H1 (cell line): ENCODE measurements at regions not wholly inside any gene's neighbourhood (a gene's known extent, or its start where the extent isn't known, plus 50 kb on each side); places are given as distances from the start of the nearest gene placed in this dataset.

Experiments used
- CTCF ChIA-PET: fragments of 300-600 bp; sonication (Branson Sonifier 250); formaldehyde crosslinking; loops from one replicate; lab custom pipeline; 2021; ENCODE audit not compliant: partially characterized antibody; lab: Charles Lee
- POLR2A ChIA-PET: fragments of 300-600 bp; sonication (Branson Sonifier 250); formaldehyde crosslinking; loops from one replicate; lab custom pipeline; 2021; ENCODE audit warnings: inconsistent platforms; ENCODE audit not compliant: partially characterized antibody; lab: Charles Lee
- DNase-seq, 2 experiments: peaks; one replicate each; pipeline versions ENCODE4 v3.0.0 to v3.0.0-alpha.2; 2010 to 2022; ENCODE audit warnings: low spot score in 2 of 2, low read depth in 1 of 2, mixed read lengths in 1 of 2
- FAIRE-seq: peaks from 2 replicates; lab custom pipeline; 2011; peaks lifted over from hg19 to GRCh38; lab: Jason Lieb, UNC
- H2AFZ ChIP-seq: 2 replicates; pipeline ENCODE4 v1.8.1; 2012; ENCODE audit warnings: low read length, inconsistent platforms
- H2AK5ac ChIP-seq: 2 replicates; pipeline ENCODE4 v1.6.1; 2013; ENCODE audit warnings: low read depth, low read length
- H2BK120ac ChIP-seq: replicated peaks from 2 replicates; pipeline ENCODE3; 2013; ENCODE audit warnings: low read depth, low read length, inconsistent platforms
- H2BK12ac ChIP-seq: 2 replicates; pipeline ENCODE4 v1.6.1; 2013; ENCODE audit warnings: low read depth, low read length
- H2BK15ac ChIP-seq: 2 replicates; pipeline ENCODE4 v1.6.1; 2013; ENCODE audit warnings: low read length
- H2BK20ac ChIP-seq: 2 replicates; pipeline ENCODE4 v1.6.1; 2013; ENCODE audit warnings: low read length
- H2BK5ac ChIP-seq: 2 replicates; pipeline ENCODE4 v1.6.1; 2013; ENCODE audit warnings: low read depth, low read length
- H3K14ac ChIP-seq: 2 replicates; pipeline ENCODE4 v1.6.1; 2013; ENCODE audit warnings: inconsistent platforms; ENCODE audit not compliant: insufficient read length
- H3K18ac ChIP-seq: 2 replicates; pipeline ENCODE4 v1.6.1; 2013; ENCODE audit warnings: low read length; ENCODE audit errors: extremely low read depth
- H3K23ac ChIP-seq: 2 replicates; pipeline ENCODE4 v1.6.1; 2013; ENCODE audit warnings: inconsistent platforms; ENCODE audit not compliant: insufficient read length
- H3K23me2 ChIP-seq: 2 replicates; pipeline ENCODE4 v1.6.1; 2013; ENCODE audit warnings: low read depth, low read length
- H3K27ac ChIP-seq: 2 replicates; pipeline ENCODE4 v1.6.1; 2011; ENCODE audit warnings: low read depth, low read length, inconsistent platforms
- H3K27me3 ChIP-seq, 4 experiments: replicated peaks in 1 of 4; 1 replicate in 1 of 4; 2 replicates in 3 of 4; pipeline versions ENCODE4 v1.6.1 to v1.8.1; 2011 to 2013; ENCODE audit warnings: low read length in 3 of 4, mild to moderate bottlenecking in 3 of 4, inconsistent platforms in 2 of 4, mixed read lengths in 2 of 4, moderate library complexity in 1 of 4; ENCODE audit not compliant: control insufficient read depth in 3 of 4, insufficient read depth in 3 of 4; ENCODE audit errors: extremely low read depth in 1 of 4
- H3K36me3 ChIP-seq, 4 experiments: 2 replicates each; pipeline versions ENCODE4 v1.6.1 to v1.8.1; 2011 to 2013; ENCODE audit warnings: mild to moderate bottlenecking in 4 of 4, low read length in 3 of 4, moderate library complexity in 2 of 4, control low read depth in 1 of 4, inconsistent platforms in 1 of 4; ENCODE audit not compliant: insufficient read depth in 4 of 4, control insufficient read depth in 2 of 4
- H3K4ac ChIP-seq: replicated peaks from 2 replicates; pipeline ENCODE3; 2013; ENCODE audit warnings: low read length, low read depth, mixed read lengths, inconsistent platforms; ENCODE audit not compliant: insufficient read length
- H3K4me1 ChIP-seq, 4 experiments: replicated peaks in 1 of 4; 1 replicate in 1 of 4; 2 replicates in 3 of 4; pipeline versions ENCODE4 v1.6.1 to v1.8.1; 2011 to 2013; ENCODE audit warnings: low read length in 3 of 4, inconsistent platforms in 2 of 4, mixed read lengths in 1 of 4; ENCODE audit not compliant: insufficient read depth in 4 of 4, control insufficient read depth in 3 of 4
- H3K4me2 ChIP-seq, 2 experiments: 2 replicates each; pipeline versions ENCODE4 v1.6.1 to v1.8.1; 2011 to 2013; ENCODE audit warnings: low read depth in 2 of 2, low read length in 2 of 2, control low read depth in 1 of 2, inconsistent platforms in 1 of 2, mild to moderate bottlenecking in 1 of 2; ENCODE audit not compliant: insufficient read depth in 1 of 2
- H3K4me3 ChIP-seq, 4 experiments: fragments of 200-600, 300-600 bp in 1 of 4; sonication (generic), shearing (Covaris generic), sonication (Bioruptor Twin) in 1 of 4; 2 replicates each; pipeline versions ENCODE4 v1.5.1 to v1.8.1; 2011 to 2016; ENCODE audit warnings: low read length in 4 of 4, low read depth in 3 of 4, control low read depth in 2 of 4, inconsistent platforms in 2 of 4, mild to moderate bottlenecking in 2 of 4, mixed read lengths in 1 of 4, moderate library complexity in 1 of 4; ENCODE audit not compliant: insufficient read depth in 2 of 4; ENCODE audit errors: extremely low read depth in 1 of 4
- H3K56ac ChIP-seq: replicated peaks from 2 replicates; pipeline ENCODE3; 2013; ENCODE audit warnings: low read depth, mild to moderate bottlenecking, mixed read lengths, low read length, inconsistent platforms; ENCODE audit not compliant: insufficient read length
- H3K79me1 ChIP-seq: 2 replicates; pipeline ENCODE4 v1.6.1; 2013; ENCODE audit warnings: low read depth, low read length, control low read depth
- H3K79me2 ChIP-seq, 2 experiments: 2 replicates each; pipeline versions ENCODE4 v1.6.1 to v1.8.1; 2012 to 2013; ENCODE audit warnings: low read length in 2 of 2, mild to moderate bottlenecking in 2 of 2, inconsistent platforms in 1 of 2; ENCODE audit not compliant: insufficient read depth in 2 of 2, control insufficient read depth in 1 of 2
- H3K9ac ChIP-seq, 4 experiments: replicated peaks in 1 of 4; 1 replicate in 1 of 4; 2 replicates in 3 of 4; pipeline versions ENCODE4 v1.6.1 to v1.8.1; 2011 to 2013; ENCODE audit warnings: low read depth in 3 of 4, low read length in 3 of 4, control low read depth in 2 of 4, mild to moderate bottlenecking in 2 of 4, moderate library complexity in 2 of 4, inconsistent platforms in 1 of 4; ENCODE audit errors: extremely low read depth in 1 of 4
- H3K9me3 ChIP-seq, 2 experiments: 2 replicates each; pipeline versions ENCODE4 v1.6.1 to v1.8.1; 2012 to 2013; ENCODE audit warnings: mild to moderate bottlenecking in 2 of 2, moderate library complexity in 2 of 2, control low read depth in 1 of 2, inconsistent platforms in 1 of 2, low read depth in 1 of 2, low read length in 1 of 2, mixed read lengths in 1 of 2; ENCODE audit not compliant: insufficient read depth in 2 of 2
- H4K20me1 ChIP-seq, 2 experiments: replicated peaks in 1 of 2; 2 replicates each; pipeline versions ENCODE3 to v1.8.1; 2011 to 2013; ENCODE audit warnings: inconsistent platforms in 2 of 2, low read length in 2 of 2, mild to moderate bottlenecking in 1 of 2; ENCODE audit not compliant: insufficient read depth in 2 of 2, control insufficient read depth in 1 of 2
- H4K5ac ChIP-seq: 2 replicates; pipeline ENCODE4 v1.6.1; 2013; ENCODE audit warnings: low read length, low read depth, mixed read lengths, inconsistent platforms; ENCODE audit not compliant: insufficient read length
- H4K8ac ChIP-seq: 2 replicates; pipeline ENCODE4 v1.8.0; 2013; ENCODE audit warnings: mild to moderate bottlenecking, moderate library complexity, low read length, inconsistent platforms; ENCODE audit not compliant: insufficient read depth; ENCODE audit errors: extremely low read depth
- H4K91ac ChIP-seq: replicated peaks from 2 replicates; pipeline ENCODE3; 2013; ENCODE audit warnings: low read length, mixed read lengths, inconsistent platforms; ENCODE audit not compliant: insufficient read length
- ASH2L ChIP-seq: fragments of 200-600, 300-600 bp; sonication (generic); IDR thresholded peaks from one replicate; pipeline ENCODE4 v1.7.1; 2017; ENCODE audit warnings: low read length
- CTBP2 ChIP-seq: IDR thresholded peaks from 2 replicates; pipeline ENCODE4 v1.7.0; 2011; ENCODE audit warnings: borderline replicate concordance, mild to moderate bottlenecking, moderate library complexity, mixed read lengths, low read length; ENCODE audit not compliant: insufficient read depth, insufficient read length
- JUN ChIP-seq: IDR thresholded peaks from 2 replicates; pipeline ENCODE4 v1.6.1; 2011; ENCODE audit warnings: low read depth, mild to moderate bottlenecking, improper control_type of control experiment, low read length
- JUND ChIP-seq: IDR thresholded peaks from 2 replicates; pipeline ENCODE4 v1.6.1; 2011; ENCODE audit warnings: mild to moderate bottlenecking, improper control_type of control experiment, low read length
- KDM4A ChIP-seq: IDR thresholded peaks from one replicate; pipeline ENCODE4 v1.7.1; 2012; ENCODE audit warnings: low read depth, mild to moderate bottlenecking, moderate library complexity, low read length, inconsistent platforms; ENCODE audit not compliant: severe bottlenecking
- KDM5A ChIP-seq: fragments of 200-600 bp; IDR thresholded peaks from 2 replicates; pipeline ENCODE4 v1.7.1; 2012; ENCODE audit warnings: mild to moderate bottlenecking, low read length, inconsistent platforms, mixed read lengths
- NANOG ChIP-seq: IDR thresholded peaks from 2 replicates; pipeline ENCODE4 v1.6.1; 2011; ENCODE audit warnings: low read length, low read depth, mild to moderate bottlenecking, inconsistent platforms; ENCODE audit not compliant: insufficient read depth, poor library complexity, severe bottlenecking
- POLR2A ChIP-seq, 2 experiments: IDR thresholded peaks; 1 replicate in 1 of 2; 2 replicates in 1 of 2; pipeline ENCODE4 v1.6.1; 2011; ENCODE audit warnings: low read depth in 2 of 2, low read length in 2 of 2, mild to moderate bottlenecking in 2 of 2; ENCODE audit errors: control extremely low read depth in 1 of 2
- POLR2AphosphoS5 ChIP-seq: IDR thresholded peaks from 2 replicates; pipeline ENCODE4 v1.6.1; 2011; ENCODE audit warnings: low read depth, low read length
- RXRA ChIP-seq: IDR thresholded peaks from 2 replicates; pipeline ENCODE4 v1.6.1; 2011; ENCODE audit warnings: low read depth, mild to moderate bottlenecking, low read length, moderate library complexity; ENCODE audit not compliant: insufficient read depth
- SAP30 ChIP-seq: fragments of 300-600 bp; sonication (generic); IDR thresholded peaks from 2 replicates; pipeline ENCODE4 v1.7.1; 2012; ENCODE audit warnings: low read length, moderate library complexity, mild to moderate bottlenecking, inconsistent platforms; ENCODE audit not compliant: insufficient read depth, insufficient replicate concordance
- SIX5 ChIP-seq: IDR thresholded peaks from 2 replicates; pipeline ENCODE4 v1.6.1; 2011; ENCODE audit warnings: mild to moderate bottlenecking, low read depth, low read length
- TEAD4 ChIP-seq: IDR thresholded peaks from 2 replicates; pipeline ENCODE4 v1.6.1; 2012; ENCODE audit warnings: low read depth, low read length, inconsistent platforms, mixed read lengths
- WGBS, 2 experiments: shearing (Covaris generic) in 1 of 2; methylation state at CpG; one replicate each; pipeline versions ENCODE4 v1.1.6 to v1.1.7; 2013 to 2015; ENCODE audit warnings: low lambda C conversion rate in 2 of 2, mixed read lengths in 2 of 2, inconsistent platforms in 1 of 2, low coverage in 1 of 2, missing lambda C conversion rate in 1 of 2; ENCODE audit not compliant: insufficient replicate concordance in 2 of 2, insufficient coverage in 1 of 2, insufficient read length in 1 of 2; ENCODE audit errors: extremely low coverage in 1 of 2, missing lambda C conversion rate in 1 of 2; 5-methylcytosine and 5-hydroxymethylcytosine counted together
- TF ChIP-seq, protein P1 (sequence below): IDR thresholded peaks from 2 replicates; pipeline ENCODE4 v1.6.1; 2012; ENCODE audit warnings: low read length, inconsistent platforms

DNA sequence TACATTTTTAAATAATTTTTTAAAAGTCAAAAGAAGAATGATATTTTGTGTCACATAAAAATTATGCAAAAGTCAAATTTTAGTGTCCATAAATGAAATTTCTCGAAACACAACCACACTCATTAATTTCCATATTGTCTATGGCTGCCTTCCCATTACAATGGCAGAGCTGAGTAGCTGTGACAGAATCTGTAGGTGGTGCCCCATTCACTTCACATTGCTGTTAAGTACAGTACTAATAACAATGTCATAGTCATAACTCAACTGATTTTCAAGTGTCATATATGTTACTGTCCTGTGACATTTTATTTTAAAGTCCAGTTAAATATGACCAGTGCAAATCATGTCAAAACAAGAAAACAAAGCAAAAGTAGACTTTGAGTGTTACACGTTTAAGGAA is 114.3 kb downstream of the SPRY2 start:
- Histone ChIP-seq H3K23ac (no peak overlapping the region), H4K8ac (no peak overlapping the region), H3K4ac (no peak overlapping the region), H2BK15ac (no peak overlapping the region), H3K9ac (no peak overlapping the region), H3K79me1 (no peaks in the 10 kb centered on the region), H3K27ac (no peak overlapping the region), H2BK5ac (no peak overlapping the region), H3K18ac (no peak overlapping the region), H3K9me3 (no peaks in the 10 kb centered on the region; a peak in 1 of 4 replicates), H2AFZ (no peak overlapping the region), H2AK5ac (no peak overlapping the region), H2BK20ac (no peak overlapping the region), H3K4me2 (no peak overlapping the region), H3K23me2 (no peaks in the 10 kb centered on the region; the same call in 1 of the 2 replicates), H3K27me3 (no peaks in the 10 kb centered on the region), H4K5ac (no peak overlapping the region), H4K20me1 (no peaks in the 10 kb centered on the region), H3K4me3 (no peak overlapping the region), H3K56ac (no peak overlapping the region), H3K36me3 (no peaks in the 10 kb centered on the region), H2BK12ac (no peak overlapping the region), H3K4me1 (no peaks in the 10 kb centered on the region), H3K79me2 (no peaks in the 10 kb centered on the region), H2BK120ac (no peak overlapping the region), H3K14ac (no peak overlapping the region), H4K91ac (no peak overlapping the region)
- POLR2A ChIA-PET: interaction anchor here (0.5 kb wide), 1 partner anchor 108 kb away, joined by 3 read pairs; no protein-coding TSS in a partner anchor
- no peak for DNase-seq
- CTCF ChIA-PET: interaction anchor here (0.7 kb wide), 1 partner anchor 1074 kb away, joined by 3 read pairs; no protein-coding TSS in a partner anchor
- WGBS, 2 experiments: 94% methylated on average over 2 of the region's 2 CpGs; no CpG with 5 or more reads in 1 of the 2 experiments
- FAIRE-seq: no peak
- TF ChIP-seq KDM4A: no peak
- no peak for TF ChIP-seq CTBP2
- no peak for TF ChIP-seq RXRA
- TF ChIP-seq POLR2AphosphoS5: no peak
- no peak for TF ChIP-seq ASH2L
- no peak for TF ChIP-seq JUND
- TF ChIP-seq, protein P1, sequence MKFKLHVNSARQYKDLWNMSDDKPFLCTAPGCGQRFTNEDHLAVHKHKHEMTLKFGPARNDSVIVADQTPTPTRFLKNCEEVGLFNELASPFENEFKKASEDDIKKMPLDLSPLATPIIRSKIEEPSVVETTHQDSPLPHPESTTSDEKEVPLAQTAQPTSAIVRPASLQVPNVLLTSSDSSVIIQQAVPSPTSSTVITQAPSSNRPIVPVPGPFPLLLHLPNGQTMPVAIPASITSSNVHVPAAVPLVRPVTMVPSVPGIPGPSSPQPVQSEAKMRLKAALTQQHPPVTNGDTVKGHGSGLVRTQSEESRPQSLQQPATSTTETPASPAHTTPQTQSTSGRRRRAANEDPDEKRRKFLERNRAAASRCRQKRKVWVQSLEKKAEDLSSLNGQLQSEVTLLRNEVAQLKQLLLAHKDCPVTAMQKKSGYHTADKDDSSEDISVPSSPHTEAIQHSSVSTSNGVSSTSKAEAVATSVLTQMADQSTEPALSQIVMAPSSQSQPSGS: no peak
- TF ChIP-seq JUN: no peak
- no peak for TF ChIP-seq POLR2A (IDR thresholded peaks at IDR 0.05; ENCODE audit: control extremely low read depth in 1 of 2, low read depth in 2 of 2, low read length in 2 of 2)
- no peak for TF ChIP-seq KDM5A
- no peak for TF ChIP-seq SAP30
- no peak for TF ChIP-seq SIX5
- TF ChIP-seq NANOG: no peak
- TF ChIP-seq TEAD4: no peak
